ENCODE measurements at regions not wholly inside any gene's neighbourhood (a gene's known extent, or its start where the extent isn't known, plus 50 kb on each side); places are given as distances from the start of the nearest gene placed in this dataset.

DNA sequence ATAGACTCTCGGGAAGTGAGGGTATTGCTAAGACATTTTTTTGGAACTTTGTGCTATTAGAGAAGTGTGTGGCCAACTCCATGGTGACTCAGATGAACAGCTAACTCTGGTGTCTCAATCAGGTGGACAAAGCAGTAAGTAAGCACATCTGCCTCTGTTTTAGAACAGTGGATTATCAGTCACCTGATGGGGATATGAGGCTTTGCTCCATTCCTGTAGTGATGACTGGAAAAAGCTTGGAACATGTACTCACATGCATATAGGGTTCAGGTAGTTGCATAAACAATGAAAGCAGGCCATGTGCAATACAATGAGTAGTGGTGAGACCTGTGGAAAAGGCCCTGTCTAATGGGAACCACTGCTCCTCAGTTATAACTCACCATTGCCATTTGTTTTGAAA lies 168.2 kb upstream of the FBN2 start:
- no peak overlapping the region for H3K4me2 ChIP-seq (ENCODE audit: low read depth, low read length)
- in situ Hi-C loops (cut with HindIII; ENCODE audit: extremely low pct_ligation_motif_present, low pct_unique_long_range_greater_than_20kb) (no loop called here), intact Hi-C loops (cut with micrococcal nuclease; ENCODE audit: unreplicated experiment) (no loop called here)
- DNase-seq (ENCODE audit: low spot score) (no peak), FAIRE-seq (no peak), ATAC-seq (no peak)
- TF ChIP-seq ZNF891 (CRISPR knock-in tag; IDR thresholded peaks at IDR 0.05) (no peak), HES4 (CRISPR knock-in tag; IDR thresholded peaks at IDR 0.05; ENCODE audit: borderline replicate concordance) (no peak), ZNF780A (CRISPR knock-in tag; IDR thresholded peaks at IDR 0.05) (no peak)
- TF ChIP-seq, protein P1, sequence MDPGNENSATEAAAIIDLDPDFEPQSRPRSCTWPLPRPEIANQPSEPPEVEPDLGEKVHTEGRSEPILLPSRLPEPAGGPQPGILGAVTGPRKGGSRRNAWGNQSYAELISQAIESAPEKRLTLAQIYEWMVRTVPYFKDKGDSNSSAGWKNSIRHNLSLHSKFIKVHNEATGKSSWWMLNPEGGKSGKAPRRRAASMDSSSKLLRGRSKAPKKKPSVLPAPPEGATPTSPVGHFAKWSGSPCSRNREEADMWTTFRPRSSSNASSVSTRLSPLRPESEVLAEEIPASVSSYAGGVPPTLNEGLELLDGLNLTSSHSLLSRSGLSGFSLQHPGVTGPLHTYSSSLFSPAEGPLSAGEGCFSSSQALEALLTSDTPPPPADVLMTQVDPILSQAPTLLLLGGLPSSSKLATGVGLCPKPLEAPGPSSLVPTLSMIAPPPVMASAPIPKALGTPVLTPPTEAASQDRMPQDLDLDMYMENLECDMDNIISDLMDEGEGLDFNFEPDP (CRISPR knock-in tag; conservative IDR thresholded peaks at IDR 0.05), result no peak
- H3K4me3 ChIP-seq (replicated peaks in 1 of 3; ENCODE audit: insufficient read depth in 1 of 3, low read depth in 2 of 3, low read length in 3 of 3), result no peak overlapping the region
- POLR2A ChIA-PET, result no interaction called here
- WGBS (ENCODE audit: low lambda C conversion rate), result 8% methylated on average over 1 of the region's 1 CpG
- H3K79me2 ChIP-seq (ENCODE audit: insufficient read depth, low read length), result no peaks in the 10 kb centered on the region
- CTCF ChIA-PET (ENCODE audit: low intra/inter-chr PET ratio, low total read pairs), result no interaction called here
- no peaks in the 10 kb centered on the region for H3K27me3 ChIP-seq (ENCODE audit: control insufficient read depth in 1 of 2, insufficient read depth in 2 of 2, low read length in 2 of 2)
- H3K9me3 ChIP-seq (ENCODE audit: low read length), result 0 out of 2 replicates have a peak, but pooled peaks cover 6% of the 10 kb centered on the region
- H3K9ac ChIP-seq (ENCODE audit: insufficient read depth, low read depth, low read length), result no peak overlapping the region
- no TSS peak for BruUV-seq (replicated peaks)
- H3K27ac ChIP-seq (ENCODE audit: extremely low read length, insufficient read depth, low read length), result no peak overlapping the region
- no peaks in the 10 kb centered on the region for H3K4me1 ChIP-seq (ENCODE audit: insufficient read depth, low read length)
- H3K36me3 ChIP-seq (replicated peaks in 1 of 2; ENCODE audit: control insufficient read depth in 1 of 2, insufficient read depth in 2 of 2, low read length in 2 of 2), result no peaks in the 10 kb centered on the region
- H4K20me1 ChIP-seq (ENCODE audit: insufficient read depth, low read length), result no peaks in the 10 kb centered on the region
- H2AFZ ChIP-seq (ENCODE audit: low read length), result no peak overlapping the region

DNA sequence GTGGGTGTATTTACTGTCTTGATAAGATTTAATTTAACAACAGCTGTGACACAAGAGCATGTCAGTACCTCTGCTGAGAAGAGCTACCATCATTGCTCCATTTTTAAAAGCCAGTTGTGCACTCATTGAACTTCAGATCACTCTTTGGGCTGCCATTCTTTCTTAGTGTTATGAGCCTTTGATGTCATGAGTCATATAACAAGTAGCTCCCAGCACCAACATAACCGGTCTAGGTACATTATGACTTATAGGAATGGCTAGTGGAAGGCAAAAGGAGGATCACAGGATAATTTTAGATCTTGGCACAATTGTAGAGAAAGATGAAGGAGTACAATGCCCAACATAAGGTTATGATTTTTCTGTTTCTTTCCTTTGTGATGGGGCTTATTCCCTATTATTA lies 170.8 kb upstream of the FBN2 start:
- H3K9me3 ChIP-seq (ENCODE audit: low read length), result peaks cover 6% of the 10 kb centered on the region; the same call in 1 of the 2 replicates
- no peak overlapping the region for H3K9ac ChIP-seq (ENCODE audit: insufficient read depth, low read depth, low read length)
- intact Hi-C loops (cut with micrococcal nuclease; ENCODE audit: unreplicated experiment), result no loop called here
- no peak overlapping the region for H3K4me2 ChIP-seq (ENCODE audit: low read depth, low read length)
- FAIRE-seq (no peak), DNase-seq (ENCODE audit: low spot score) (no peak), ATAC-seq (no peak)
- no peak overlapping the region for H2AFZ ChIP-seq (ENCODE audit: low read length)
- TF ChIP-seq HOXA5 (CRISPR knock-in tag; IDR thresholded peaks at IDR 0.05), result no peak
- no peak for TF ChIP-seq ZNF772 (CRISPR knock-in tag; IDR thresholded peaks at IDR 0.05)
- TF ChIP-seq ZNF234 (CRISPR knock-in tag; conservative IDR thresholded peaks at IDR 0.05), result no peak
- TF ChIP-seq ZNF207 (IDR thresholded peaks at IDR 0.05; ENCODE audit: borderline replicate concordance), result no peak
- TF ChIP-seq EEA1 (CRISPR knock-in tag; IDR thresholded peaks at IDR 0.05; ENCODE audit: borderline replicate concordance), result no peak
- TF ChIP-seq, protein P2, sequence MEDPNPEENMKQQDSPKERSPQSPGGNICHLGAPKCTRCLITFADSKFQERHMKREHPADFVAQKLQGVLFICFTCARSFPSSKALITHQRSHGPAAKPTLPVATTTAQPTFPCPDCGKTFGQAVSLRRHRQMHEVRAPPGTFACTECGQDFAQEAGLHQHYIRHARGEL (CRISPR knock-in tag; IDR thresholded peaks at IDR 0.05), result no peak
- no peak for TF ChIP-seq SMAD3 (CRISPR knock-in tag; IDR thresholded peaks at IDR 0.05)
- no peaks in the 10 kb centered on the region for H4K20me1 ChIP-seq (ENCODE audit: insufficient read depth, low read length)
- ChIA-PET CTCF (ENCODE audit: low intra/inter-chr PET ratio, low total read pairs) (no interaction called here), POLR2A (no interaction called here)
- no peaks in the 10 kb centered on the region for H3K79me2 ChIP-seq (ENCODE audit: insufficient read depth, low read length)
- no peaks in the 10 kb centered on the region for H3K27me3 ChIP-seq (ENCODE audit: control insufficient read depth in 1 of 2, insufficient read depth in 2 of 2, low read length in 2 of 2)
- no peaks in the 10 kb centered on the region for H3K4me1 ChIP-seq (ENCODE audit: insufficient read depth, low read length)
- no peak overlapping the region for H3K4me3 ChIP-seq (replicated peaks in 1 of 3; ENCODE audit: insufficient read depth in 1 of 3, low read depth in 2 of 3, low read length in 3 of 3)
- 5% methylated on average over 1 of the region's 1 CpG for WGBS (ENCODE audit: low lambda C conversion rate)
- no peaks in the 10 kb centered on the region for H3K36me3 ChIP-seq (replicated peaks in 1 of 2; ENCODE audit: control insufficient read depth in 1 of 2, insufficient read depth in 2 of 2, low read length in 2 of 2)
- no peak overlapping the region for H3K27ac ChIP-seq (ENCODE audit: extremely low read length, insufficient read depth, low read length)
- no TSS peak for BruUV-seq (replicated peaks)
- in situ Hi-C loops (cut with HindIII; ENCODE audit: extremely low pct_ligation_motif_present, low pct_unique_long_range_greater_than_20kb), result no loop called here

Measured in HepG2 (cell line).